Adrenal gland (tissue), 5 donors: ENCODE measurements at regions not wholly inside any gene's neighbourhood (a gene's known extent, or its start where the extent isn't known, plus 50 kb on each side); places are given as distances from the start of the nearest gene placed in this dataset.

Experiments used
- POLR2A ChIP-seq, 2 donors: fragments of 450-650 bp; IDR thresholded peaks; one replicate each; pipeline ENCODE4 v1.6.1; 2017; ENCODE audit warnings: antibody characterized with exemption in 2 of 2, mild to moderate bottlenecking in 2 of 2, moderate library complexity in 1 of 2
- TF ChIP-seq, protein P1 (sequence below), 6 experiments: fragments of 450-650 bp in 4 of 6; fragments of 200-600 bp in 2 of 6; sonication (generic) in 1 of 6; IDR thresholded peaks; 1 replicate in 5 of 6; 2 replicates in 1 of 6; pipeline versions ENCODE4 v1.5.1 to v1.8.0; 2016 to 2021; ENCODE audit warnings: antibody characterized with exemption in 6 of 6, mild to moderate bottlenecking in 2 of 6, moderate library complexity in 1 of 6
- donor health status: DM: no; HTN: no; CAD: no.

GRCh38 chr4:54879576-54879975 is 221.8 kb downstream of the KIT start:
- TF ChIP-seq, protein P1, sequence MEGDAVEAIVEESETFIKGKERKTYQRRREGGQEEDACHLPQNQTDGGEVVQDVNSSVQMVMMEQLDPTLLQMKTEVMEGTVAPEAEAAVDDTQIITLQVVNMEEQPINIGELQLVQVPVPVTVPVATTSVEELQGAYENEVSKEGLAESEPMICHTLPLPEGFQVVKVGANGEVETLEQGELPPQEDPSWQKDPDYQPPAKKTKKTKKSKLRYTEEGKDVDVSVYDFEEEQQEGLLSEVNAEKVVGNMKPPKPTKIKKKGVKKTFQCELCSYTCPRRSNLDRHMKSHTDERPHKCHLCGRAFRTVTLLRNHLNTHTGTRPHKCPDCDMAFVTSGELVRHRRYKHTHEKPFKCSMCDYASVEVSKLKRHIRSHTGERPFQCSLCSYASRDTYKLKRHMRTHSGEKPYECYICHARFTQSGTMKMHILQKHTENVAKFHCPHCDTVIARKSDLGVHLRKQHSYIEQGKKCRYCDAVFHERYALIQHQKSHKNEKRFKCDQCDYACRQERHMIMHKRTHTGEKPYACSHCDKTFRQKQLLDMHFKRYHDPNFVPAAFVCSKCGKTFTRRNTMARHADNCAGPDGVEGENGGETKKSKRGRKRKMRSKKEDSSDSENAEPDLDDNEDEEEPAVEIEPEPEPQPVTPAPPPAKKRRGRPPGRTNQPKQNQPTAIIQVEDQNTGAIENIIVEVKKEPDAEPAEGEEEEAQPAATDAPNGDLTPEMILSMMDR (IDR thresholded peaks at IDR 0.05): no peak
- TF ChIP-seq POLR2A (IDR thresholded peaks at IDR 0.05): no peak
